GM21619 (cell line): ENCODE measurements at regions not wholly inside any gene's neighbourhood (a gene's known extent, or its start where the extent isn't known, plus 50 kb on each side); places are given as distances from the start of the nearest gene placed in this dataset.

Experiments used
- ATAC-seq: cut with Tn5 transposase; IDR thresholded peaks from one replicate; pipeline ENCODE4 v1.9.1; 2021; ENCODE audit not compliant: unreplicated experiment

DNA sequence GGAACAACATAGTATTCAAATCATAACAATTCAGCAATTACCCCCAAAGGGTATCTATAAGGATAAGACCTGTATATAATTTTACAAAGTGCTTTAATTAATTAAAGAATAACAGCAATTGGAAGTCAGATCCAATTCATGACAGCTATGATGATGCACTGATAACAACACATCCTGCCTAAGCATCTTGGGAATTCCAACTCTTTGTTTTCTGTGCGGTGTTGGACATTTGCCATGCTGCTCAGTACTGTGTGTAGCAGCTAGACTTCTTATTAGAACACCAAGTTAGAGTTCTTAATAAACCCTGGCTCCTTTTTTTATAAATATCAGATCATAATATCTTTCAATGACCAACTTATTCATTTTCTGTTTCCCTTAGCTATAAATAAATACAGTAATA lies 209.0 kb downstream of the SEC61B start:
- ATAC-seq = no peak

- no peak for ATAC-seq
Measured at GRCh38 chr9:99432075-99432474, 210.0 kb downstream of the SEC61B start.

DNA sequence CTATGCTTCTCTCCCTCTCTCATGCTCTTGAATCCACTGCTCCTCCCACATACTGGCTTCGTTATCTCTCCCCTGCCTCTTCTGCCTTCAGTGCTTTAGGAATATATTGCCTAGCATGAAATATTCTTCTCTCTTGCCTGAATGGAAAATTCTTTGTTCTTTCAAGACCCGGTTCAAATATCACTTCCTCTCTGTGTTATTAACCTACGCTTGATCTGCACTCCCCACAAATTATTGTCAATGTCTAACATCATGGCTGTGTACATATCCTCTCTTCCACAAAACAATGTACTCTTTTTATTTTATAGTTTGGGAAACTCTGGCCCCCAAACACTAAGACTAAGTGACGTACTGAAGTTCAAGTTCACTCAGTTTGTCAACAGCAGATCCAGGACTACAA lies 211.0 kb downstream of the SEC61B start:
- ATAC-seq = no peak

DNA sequence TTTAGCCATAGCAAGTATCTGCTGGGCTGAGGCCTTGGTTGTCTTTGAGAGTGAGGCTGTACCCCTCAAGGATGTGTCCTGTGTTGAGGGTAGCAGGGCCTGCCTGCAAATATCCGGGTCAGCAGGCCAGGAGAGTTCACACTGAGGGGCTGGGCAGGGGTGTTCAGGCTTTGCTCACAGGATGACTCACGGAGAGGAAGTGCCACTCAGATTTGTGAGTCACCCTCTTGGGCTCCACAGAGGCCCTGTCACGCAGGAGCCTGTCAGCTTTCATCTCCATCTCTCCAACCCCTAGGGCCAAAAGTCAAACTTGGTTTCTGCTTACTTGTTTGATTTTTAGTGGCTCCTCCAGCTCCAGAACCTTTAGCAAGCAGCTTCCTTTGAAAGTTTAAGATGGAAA lies 211.5 kb downstream of the SEC61B start:
- ATAC-seq = peak; percentile 99

GRCh38 chr9:99436616-99437015 lies 214.5 kb downstream of the SEC61B start:
- ATAC-seq = no peak

GRCh38 chr9:99437145-99437544 lies 215.1 kb downstream of the SEC61B start:
- no peak for ATAC-seq

GRCh38 chr9:99438596-99438995 lies 216.5 kb downstream of the SEC61B start:
- ATAC-seq = no peak

DNA sequence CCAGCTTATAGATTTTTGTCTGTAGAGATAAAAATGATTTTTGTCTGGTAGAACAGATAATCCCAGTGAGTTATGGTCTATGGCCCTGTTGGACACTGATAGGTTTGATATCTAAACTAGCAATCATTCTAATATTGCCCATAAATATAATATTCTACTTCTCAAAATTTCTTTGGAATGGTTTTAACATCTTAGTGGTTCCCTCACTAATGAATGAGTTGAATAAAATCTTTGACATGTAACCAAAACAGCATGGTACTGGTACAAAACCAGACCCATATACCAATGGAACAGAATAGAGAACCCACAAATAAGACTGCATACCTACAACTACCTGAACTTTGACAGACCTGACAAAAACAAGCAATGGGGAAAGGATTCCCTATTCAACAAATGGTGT lies 219.7 kb downstream of the SEC61B start:
- ATAC-seq = no peak

DNA sequence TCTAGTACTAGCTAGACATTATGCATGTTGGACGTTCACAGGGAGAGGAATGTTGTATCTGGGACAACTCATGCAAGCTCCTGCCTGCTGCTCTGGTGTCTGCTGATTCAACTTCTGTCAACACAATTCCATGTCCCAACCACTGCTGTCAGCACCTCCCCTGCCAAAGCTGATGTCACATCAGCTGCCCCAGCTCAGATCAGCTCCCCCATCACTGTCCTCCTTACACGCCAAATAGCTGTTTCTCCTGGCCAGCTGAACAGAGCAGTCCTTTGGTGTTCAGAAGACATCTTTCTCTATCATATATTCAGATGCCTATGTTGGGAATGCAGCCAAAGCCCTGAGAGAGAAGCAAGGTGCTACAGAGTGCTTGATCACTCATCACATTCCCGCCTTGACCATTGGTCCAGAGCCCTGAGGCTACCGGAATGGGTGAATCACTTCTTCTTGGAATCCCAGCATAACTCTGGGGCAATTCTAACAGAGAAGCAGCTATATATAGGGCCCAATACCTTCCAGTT lies 223.3 kb downstream of the SEC61B start:
- no peak for ATAC-seq

GRCh38 chr9:99445920-99446319 lies 223.8 kb downstream of the SEC61B start:
- no peak for ATAC-seq

DNA sequence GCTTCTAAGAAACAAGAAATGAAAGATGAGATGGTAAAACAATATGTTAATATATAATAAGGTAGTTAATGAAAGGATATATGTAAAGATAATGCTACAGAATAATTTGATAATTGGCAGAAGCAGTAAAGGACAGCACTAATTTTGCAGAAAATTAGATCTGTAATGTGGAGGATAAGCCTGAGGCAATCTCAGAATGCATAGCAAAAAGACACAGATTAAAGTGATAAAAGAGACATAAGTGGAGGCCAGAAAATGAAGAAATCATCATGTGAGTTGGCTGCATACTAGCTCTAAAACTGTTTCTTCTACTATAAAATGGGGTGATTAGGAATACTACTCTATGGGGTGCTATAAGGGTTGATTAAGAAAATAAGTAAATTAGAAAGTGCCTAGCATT lies 225.9 kb downstream of the SEC61B start:
- ATAC-seq = no peak

- no peak for ATAC-seq
Measured at GRCh38 chr9:99449726-99450125, 227.6 kb downstream of the SEC61B start.

DNA sequence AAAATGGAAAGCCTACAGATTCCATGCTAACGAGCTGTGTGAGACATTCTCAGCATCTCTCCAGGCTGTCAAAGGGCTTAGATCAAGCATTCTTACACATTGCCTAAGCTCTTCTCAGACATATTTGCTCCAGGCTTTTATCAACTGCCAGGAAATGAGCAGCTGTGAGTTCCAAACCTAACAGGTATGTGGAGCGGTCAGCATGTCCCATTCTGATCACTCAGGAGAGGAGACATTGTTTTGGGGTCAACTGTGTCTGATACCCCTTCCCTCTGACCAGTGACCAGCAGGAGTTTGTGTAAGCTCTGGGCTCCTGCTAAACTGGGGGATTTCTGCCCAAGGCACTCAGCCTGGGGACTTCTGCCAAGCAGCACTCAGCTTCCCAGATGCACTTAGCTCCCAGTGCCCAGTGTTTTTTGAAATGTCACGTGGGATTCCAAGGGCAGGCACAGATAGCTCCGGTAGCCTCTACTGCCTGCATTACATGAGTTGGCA lies 229.1 kb downstream of the SEC61B start:
- ATAC-seq = no peak

DNA sequence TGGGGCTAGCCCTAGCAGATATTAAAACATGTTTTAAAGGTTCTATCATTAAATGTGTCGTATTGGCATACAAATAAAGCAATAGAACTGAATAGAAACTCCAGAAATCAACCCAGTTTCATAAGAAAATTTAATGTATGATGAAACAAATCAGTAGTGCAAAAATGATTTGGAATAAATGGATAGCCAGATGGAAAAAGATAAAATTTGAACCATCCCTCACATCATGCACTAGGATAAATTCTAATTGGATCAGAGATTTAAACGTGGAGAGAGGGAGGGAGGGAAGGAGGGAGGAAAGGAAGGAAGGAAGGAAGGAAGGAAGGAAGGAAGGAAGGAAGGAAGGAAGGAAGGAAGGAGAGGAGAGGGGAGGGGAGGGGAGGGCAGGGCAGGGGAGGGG lies 235.3 kb downstream of the SEC61B start:
- ATAC-seq = no peak

GRCh38 chr9:99457981-99458380 lies 235.9 kb downstream of the SEC61B start:
- no peak for ATAC-seq

DNA sequence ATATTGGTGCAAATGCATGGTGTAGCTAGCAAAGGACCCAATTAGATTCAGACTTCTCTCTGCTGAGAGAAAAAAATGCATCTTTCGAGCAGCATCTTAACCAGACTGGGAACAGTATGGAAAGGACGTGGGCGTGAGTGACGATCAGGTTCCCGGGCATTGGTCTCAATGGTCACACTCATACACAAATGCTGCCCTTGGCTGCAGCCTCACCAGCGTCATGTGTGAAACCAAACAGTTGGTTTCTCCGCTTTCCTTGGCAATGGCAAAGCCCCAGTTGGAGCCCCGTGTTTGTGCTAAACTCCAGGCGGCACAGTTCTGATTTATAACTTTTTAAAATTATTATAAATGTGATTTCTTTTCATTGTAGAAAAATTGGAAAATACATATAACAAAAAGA lies 237.8 kb downstream of the SEC61B start:
- no peak for ATAC-seq

- no peak for ATAC-seq
Measured at GRCh38 chr9:99463131-99463530, 241.0 kb downstream of the SEC61B start.

DNA sequence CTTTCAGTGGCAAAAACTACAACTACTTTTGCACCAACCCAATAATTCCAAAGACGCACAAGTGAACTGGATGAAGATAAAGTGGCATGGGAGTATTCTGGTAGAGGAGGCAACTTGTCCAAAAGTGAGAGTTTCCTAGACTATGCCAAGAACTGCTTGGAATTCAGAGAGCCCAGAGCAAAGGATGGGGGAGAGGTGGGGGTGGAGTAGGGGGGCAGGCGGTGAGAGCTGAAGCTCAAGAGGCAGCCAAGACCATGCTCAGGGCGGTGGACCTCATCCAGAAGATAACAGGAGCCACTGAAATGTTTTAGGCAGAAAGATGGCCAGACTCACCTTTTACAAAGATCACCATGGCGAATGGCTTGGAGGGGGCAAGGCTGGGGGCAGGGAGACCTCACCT lies 242.5 kb downstream of the SEC61B start:
- ATAC-seq = no peak

GRCh38 chr9:99465231-99465907 lies 243.3 kb downstream of the SEC61B start:
- ATAC-seq = no peak

GRCh38 chr9:99466104-99466503 lies 244.0 kb downstream of the SEC61B start:
- ATAC-seq = no peak

DNA sequence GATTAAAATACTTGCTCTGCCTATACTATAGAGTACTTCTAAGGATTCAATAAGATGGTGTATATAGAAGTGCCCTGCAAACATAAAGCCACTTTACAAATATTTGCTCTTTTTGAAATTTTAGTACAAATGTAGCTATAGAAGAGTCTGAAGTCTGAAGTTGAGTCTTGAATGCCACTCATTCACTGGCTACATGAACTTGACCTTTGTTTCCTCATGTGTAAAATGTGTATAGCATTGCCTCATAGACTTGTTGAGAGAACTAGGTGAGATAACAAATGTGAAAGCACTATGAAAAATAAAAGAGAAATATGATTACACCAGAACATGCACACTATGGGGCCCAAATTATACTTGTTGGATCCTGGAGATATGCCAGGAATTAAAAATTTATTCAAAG lies 244.7 kb downstream of the SEC61B start:
- no peak for ATAC-seq

GRCh38 chr9:99471033-99471432 lies 249.0 kb downstream of the SEC61B start:
- ATAC-seq = no peak
